Lower leg skin (tissue), 3 donors: ENCODE measurements at regions not wholly inside any gene's neighbourhood (a gene's known extent, or its start where the extent isn't known, plus 50 kb on each side); places are given as distances from the start of the nearest gene placed in this dataset.

Source experiments
- CTCF ChIP-seq, 3 donors: fragments of 450-650 bp; IDR thresholded peaks; one replicate each; pipeline ENCODE4 v1.5.1; 2016; ENCODE audit warnings: antibody characterized with exemption in 3 of 3, mild to moderate bottlenecking in 3 of 3, moderate library complexity in 2 of 3
- POLR2A ChIP-seq, 2 donors: fragments of 450-650 bp; IDR thresholded peaks; one replicate each; pipeline ENCODE4 v1.6.1; 2016 to 2017; ENCODE audit warnings: antibody characterized with exemption in 2 of 2, mild to moderate bottlenecking in 1 of 2, moderate library complexity in 1 of 2

- TF ChIP-seq CTCF (IDR thresholded peaks at IDR 0.05) (no peak), POLR2A (IDR thresholded peaks at IDR 0.05) (no peak)
Measured at GRCh38 chr6:58419321-58419720, 1101.9 kb downstream of the PRIM2 start.
